ENCODE measurements at regions not wholly inside any gene's neighbourhood (a gene's known extent, or its start where the extent isn't known, plus 50 kb on each side); places are given as distances from the start of the nearest gene placed in this dataset.

- TF ChIP-seq, protein P1, sequence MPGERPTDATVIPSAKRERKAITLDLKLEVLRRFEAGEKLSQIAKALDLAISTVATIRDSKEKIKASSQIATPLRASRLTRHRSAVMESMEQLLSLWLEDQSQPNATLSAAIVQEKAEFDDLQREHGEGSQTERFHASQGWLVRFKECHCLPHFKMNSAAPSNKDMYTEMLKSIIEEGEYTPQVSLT (CRISPR knock-in tag; IDR thresholded peaks at IDR 0.05; ENCODE audit: borderline replicate concordance, low read depth): no peak
- TF ChIP-seq, protein P2, sequence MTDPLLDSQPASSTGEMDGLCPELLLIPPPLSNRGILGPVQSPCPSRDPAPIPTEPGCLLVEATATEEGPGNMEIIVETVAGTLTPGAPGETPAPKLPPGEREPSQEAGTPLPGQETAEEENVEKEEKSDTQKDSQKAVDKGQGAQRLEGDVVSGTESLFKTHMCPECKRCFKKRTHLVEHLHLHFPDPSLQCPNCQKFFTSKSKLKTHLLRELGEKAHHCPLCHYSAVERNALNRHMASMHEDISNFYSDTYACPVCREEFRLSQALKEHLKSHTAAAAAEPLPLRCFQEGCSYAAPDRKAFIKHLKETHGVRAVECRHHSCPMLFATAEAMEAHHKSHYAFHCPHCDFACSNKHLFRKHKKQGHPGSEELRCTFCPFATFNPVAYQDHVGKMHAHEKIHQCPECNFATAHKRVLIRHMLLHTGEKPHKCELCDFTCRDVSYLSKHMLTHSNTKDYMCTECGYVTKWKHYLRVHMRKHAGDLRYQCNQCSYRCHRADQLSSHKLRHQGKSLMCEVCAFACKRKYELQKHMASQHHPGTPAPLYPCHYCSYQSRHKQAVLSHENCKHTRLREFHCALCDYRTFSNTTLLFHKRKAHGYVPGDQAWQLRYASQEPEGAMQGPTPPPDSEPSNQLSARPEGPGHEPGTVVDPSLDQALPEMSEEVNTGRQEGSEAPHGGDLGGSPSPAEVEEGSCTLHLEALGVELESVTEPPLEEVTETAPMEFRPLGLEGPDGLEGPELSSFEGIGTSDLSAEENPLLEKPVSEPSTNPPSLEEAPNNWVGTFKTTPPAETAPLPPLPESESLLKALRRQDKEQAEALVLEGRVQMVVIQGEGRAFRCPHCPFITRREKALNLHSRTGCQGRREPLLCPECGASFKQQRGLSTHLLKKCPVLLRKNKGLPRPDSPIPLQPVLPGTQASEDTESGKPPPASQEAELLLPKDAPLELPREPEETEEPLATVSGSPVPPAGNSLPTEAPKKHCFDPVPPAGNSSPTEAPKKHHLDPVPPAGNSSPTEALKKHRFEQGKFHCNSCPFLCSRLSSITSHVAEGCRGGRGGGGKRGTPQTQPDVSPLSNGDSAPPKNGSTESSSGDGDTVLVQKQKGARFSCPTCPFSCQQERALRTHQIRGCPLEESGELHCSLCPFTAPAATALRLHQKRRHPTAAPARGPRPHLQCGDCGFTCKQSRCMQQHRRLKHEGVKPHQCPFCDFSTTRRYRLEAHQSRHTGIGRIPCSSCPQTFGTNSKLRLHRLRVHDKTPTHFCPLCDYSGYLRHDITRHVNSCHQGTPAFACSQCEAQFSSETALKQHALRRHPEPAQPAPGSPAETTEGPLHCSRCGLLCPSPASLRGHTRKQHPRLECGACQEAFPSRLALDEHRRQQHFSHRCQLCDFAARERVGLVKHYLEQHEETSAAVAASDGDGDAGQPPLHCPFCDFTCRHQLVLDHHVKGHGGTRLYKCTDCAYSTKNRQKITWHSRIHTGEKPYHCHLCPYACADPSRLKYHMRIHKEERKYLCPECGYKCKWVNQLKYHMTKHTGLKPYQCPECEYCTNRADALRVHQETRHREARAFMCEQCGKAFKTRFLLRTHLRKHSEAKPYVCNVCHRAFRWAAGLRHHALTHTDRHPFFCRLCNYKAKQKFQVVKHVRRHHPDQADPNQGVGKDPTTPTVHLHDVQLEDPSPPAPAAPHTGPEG (CRISPR knock-in tag; IDR thresholded peaks at IDR 0.05): no peak
- TF ChIP-seq ZNF274 (CRISPR knock-in tag; IDR thresholded peaks at IDR 0.05) (no peak), TAF1 (CRISPR knock-in tag; IDR thresholded peaks at IDR 0.05) (no peak), PHF8 (CRISPR knock-in tag; IDR thresholded peaks at IDR 0.05) (no peak), DR1 (CRISPR knock-in tag; IDR thresholded peaks at IDR 0.05) (no peak), ZNF598 (CRISPR knock-in tag; IDR thresholded peaks at IDR 0.05; ENCODE audit: borderline replicate concordance) (no peak), NKX3-1 (CRISPR knock-in tag; IDR thresholded peaks at IDR 0.05) (no peak)
Observed at GRCh38 chr5:94043311-94043710, 301.9 kb upstream of the POU5F2 start (continued).

Measured in HepG2 (cell line).